Body of pancreas (tissue), 4 donors: ENCODE measurements at regions not wholly inside any gene's neighbourhood (a gene's known extent, or its start where the extent isn't known, plus 50 kb on each side); places are given as distances from the start of the nearest gene placed in this dataset.
"Not testable (repeated sequence)": the region's sequence is repeated elsewhere in the genome, so short reads cannot be mapped to it uniquely, and the experiment has no call there.

ENCODE experiments used
- POLR2A ChIP-seq, 3 donors: fragments of 450-650 bp; IDR thresholded peaks; one replicate each; pipeline ENCODE4 v1.6.1; 2016; ENCODE audit warnings: antibody characterized with exemption in 3 of 3, mild to moderate bottlenecking in 2 of 3
- TF ChIP-seq, protein P1 (sequence below), 7 experiments: fragments of 450-650 bp in 4 of 7; fragments of 200-600 bp in 3 of 7; sonication (generic) in 3 of 7; IDR thresholded peaks; one replicate each; pipeline ENCODE4 v1.5.1; 2016 to 2019; ENCODE audit warnings: antibody characterized with exemption in 7 of 7

GRCh38 chr16:7865393-7865792 is 532.7 kb downstream of the RBFOX1 start:
- TF ChIP-seq, protein P1, sequence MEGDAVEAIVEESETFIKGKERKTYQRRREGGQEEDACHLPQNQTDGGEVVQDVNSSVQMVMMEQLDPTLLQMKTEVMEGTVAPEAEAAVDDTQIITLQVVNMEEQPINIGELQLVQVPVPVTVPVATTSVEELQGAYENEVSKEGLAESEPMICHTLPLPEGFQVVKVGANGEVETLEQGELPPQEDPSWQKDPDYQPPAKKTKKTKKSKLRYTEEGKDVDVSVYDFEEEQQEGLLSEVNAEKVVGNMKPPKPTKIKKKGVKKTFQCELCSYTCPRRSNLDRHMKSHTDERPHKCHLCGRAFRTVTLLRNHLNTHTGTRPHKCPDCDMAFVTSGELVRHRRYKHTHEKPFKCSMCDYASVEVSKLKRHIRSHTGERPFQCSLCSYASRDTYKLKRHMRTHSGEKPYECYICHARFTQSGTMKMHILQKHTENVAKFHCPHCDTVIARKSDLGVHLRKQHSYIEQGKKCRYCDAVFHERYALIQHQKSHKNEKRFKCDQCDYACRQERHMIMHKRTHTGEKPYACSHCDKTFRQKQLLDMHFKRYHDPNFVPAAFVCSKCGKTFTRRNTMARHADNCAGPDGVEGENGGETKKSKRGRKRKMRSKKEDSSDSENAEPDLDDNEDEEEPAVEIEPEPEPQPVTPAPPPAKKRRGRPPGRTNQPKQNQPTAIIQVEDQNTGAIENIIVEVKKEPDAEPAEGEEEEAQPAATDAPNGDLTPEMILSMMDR (IDR thresholded peaks at IDR 0.05): not testable (repeated sequence)
- TF ChIP-seq POLR2A (IDR thresholded peaks at IDR 0.05): not testable (repeated sequence)
